SKM-1 treated with dmso at 0.1 percent for 144 hours (cell line): ENCODE measurements at regions not wholly inside any gene's neighbourhood (a gene's known extent, or its start where the extent isn't known, plus 50 kb on each side); places are given as distances from the start of the nearest gene placed in this dataset.
"Not testable (repeated sequence)": the region's sequence is repeated elsewhere in the genome, so short reads cannot be mapped to it uniquely, and the experiment has no call there.

ENCODE experiments used
- DNase-seq: peaks from one replicate; lab custom pipeline; 2025; ENCODE audit not compliant: unreplicated experiment; lab: John Stamatoyannopoulos, UW

GRCh38 chr16:66035096-66035495 is 331.4 kb upstream of the CDH5 start:
- no peak for DNase-seq

DNA sequence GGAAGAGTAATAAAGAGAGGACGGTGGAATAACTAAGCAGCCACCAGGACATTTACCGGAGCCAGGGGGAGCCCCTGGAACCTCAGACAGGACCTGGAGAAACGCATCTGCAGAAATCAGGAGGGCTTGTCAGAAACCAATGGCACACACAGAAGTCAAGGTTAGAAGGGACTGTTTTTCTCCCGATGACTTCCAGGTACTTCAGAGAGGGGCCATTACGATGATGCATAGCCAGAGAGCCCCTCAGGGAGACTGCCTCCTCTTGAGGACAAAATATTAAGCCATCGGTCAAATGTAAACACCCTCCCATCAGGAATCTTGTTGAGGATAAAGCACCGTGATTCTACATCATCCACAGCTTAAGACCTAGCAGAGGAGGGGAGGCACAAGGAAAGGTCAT is 333.6 kb upstream of the CDH5 start:
- no peak for DNase-seq

- no peak for DNase-seq
Observed at GRCh38 chr16:66030036-66030435, 336.5 kb upstream of the CDH5 start.

DNA sequence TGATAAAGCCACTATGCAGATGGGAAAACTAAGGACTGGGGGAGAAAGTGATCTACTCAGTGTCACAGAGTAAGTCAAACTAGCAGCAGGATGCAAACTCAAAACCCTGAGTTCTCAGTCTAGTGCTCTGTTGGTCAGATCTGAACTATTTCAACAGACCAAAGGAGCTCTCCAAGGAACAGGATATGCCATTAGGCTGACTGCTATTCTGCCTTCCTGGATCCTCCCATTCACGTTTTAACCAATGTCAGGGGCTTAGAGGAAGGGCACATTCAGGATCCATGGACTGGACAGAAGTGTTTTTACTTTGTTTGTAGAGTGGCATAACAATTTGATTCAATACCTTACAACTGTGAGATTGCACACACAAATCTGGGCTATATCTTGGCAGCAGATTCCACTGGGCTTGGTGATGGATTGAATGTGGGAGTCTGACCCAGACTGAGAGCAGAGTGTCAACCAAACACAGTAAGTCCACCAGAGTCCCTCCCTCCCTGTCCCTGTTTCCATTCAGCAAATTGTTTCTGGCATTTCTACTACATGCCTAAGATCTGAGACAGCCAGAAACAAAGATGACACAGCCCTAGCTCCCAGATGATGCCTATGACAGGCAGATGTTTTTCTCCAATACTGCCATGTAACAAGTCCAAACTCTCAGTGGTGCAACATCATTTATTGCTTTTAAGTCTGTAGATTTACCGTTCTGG is 337.8 kb upstream of the CDH5 start:
- no peak for DNase-seq

GRCh38 chr16:66026787-66027330 is 339.6 kb upstream of the CDH5 start:
- DNase-seq: no peak

GRCh38 chr16:66026211-66026610 is 340.3 kb upstream of the CDH5 start:
- no peak for DNase-seq

GRCh38 chr16:66025751-66026150 is 340.7 kb upstream of the CDH5 start:
- DNase-seq: no peak

GRCh38 chr16:66024567-66024966 is 341.9 kb upstream of the CDH5 start:
- DNase-seq: not testable (repeated sequence)

GRCh38 chr16:66023481-66023880 is 343.0 kb upstream of the CDH5 start:
- no peak for DNase-seq

DNA sequence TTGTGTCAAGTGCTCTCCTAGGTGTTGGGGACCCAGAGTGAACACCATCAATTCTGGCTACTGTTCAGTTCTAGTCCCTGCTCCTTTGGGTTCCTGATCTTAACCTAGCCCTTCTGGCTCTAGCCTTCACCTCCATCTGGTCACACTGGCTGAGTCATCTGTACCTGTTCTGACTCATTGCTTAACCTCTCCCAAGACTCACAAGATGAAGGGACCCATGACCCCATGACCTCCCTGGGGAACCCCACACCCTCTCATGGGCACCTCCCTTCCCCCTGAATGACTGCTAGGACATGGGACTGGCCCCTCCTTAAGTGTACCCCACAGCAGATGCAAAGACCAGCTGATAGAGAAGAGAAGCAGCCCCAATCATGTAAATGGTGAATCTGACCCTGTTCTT is 345.8 kb upstream of the CDH5 start:
- no peak for DNase-seq

DNA sequence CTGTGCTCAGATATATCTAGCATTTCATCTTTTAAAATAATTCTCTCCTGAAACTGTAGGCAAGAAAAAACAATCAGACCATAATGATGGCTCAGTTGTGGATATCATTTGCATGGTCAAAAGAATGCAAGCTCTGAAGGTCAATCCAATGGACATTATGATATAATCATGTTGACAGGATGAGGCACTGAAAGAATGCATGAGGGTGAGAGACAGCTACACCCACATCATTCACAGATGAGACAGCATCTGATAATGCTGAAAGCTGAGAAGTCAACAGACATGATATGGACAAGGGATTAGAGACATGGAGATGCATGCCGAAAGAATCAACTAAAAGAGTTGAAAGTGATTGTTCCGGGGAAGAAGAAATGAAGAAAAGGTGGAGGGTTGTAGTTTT is 346.4 kb upstream of the CDH5 start:
- no peak for DNase-seq

GRCh38 chr16:66019502-66019901 is 347.0 kb upstream of the CDH5 start:
- DNase-seq: not testable (repeated sequence)

DNA sequence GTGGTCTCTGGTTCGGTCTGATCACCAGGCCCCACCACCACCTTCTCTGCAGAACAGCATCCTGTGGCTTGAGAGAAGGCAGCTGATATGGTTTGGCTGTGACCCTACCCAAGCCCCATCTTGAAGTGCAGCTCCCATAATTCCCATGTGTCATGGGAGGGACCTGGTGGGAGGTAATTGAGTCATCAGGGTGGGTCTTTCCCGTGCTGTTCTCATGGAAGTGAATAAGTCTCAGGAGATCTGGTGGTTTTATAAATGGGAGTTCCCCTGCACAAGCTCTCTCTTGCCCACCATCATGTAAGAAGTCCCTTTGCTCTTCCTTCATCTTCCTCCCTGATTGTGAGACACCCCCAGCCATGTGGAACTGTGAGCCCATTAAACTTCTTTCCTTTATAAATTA is 352.3 kb upstream of the CDH5 start:
- DNase-seq: no peak

- DNase-seq: no peak
Observed at GRCh38 chr16:66013486-66013885, 353.0 kb upstream of the CDH5 start.

DNA sequence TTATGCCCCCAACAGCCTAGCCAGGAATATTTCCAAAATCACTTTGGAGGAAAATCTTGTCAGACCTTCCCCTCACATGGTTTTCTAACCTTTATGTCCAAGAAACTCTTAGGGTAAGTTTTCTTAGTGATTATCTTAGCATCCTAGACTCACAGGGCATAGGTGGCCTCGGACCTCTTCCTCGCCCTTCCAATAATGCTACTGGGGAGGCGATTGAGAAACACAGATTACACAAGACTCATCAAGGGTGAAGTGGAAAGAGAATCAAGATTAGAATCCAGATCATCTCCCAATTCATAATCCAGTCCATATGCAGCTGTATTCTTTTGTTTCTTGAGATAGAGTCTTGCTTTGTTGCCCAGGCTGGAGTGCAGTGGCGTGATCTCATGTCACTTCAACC is 358.4 kb upstream of the CDH5 start:
- no peak for DNase-seq

- DNase-seq: no peak
Observed at GRCh38 chr16:66007717-66008116, 358.8 kb upstream of the CDH5 start.

- no peak for DNase-seq
Observed at GRCh38 chr16:66006485-66006884, 360.0 kb upstream of the CDH5 start.

- no peak for DNase-seq
Observed at GRCh38 chr16:66004699-66005098, 361.8 kb upstream of the CDH5 start.

DNA sequence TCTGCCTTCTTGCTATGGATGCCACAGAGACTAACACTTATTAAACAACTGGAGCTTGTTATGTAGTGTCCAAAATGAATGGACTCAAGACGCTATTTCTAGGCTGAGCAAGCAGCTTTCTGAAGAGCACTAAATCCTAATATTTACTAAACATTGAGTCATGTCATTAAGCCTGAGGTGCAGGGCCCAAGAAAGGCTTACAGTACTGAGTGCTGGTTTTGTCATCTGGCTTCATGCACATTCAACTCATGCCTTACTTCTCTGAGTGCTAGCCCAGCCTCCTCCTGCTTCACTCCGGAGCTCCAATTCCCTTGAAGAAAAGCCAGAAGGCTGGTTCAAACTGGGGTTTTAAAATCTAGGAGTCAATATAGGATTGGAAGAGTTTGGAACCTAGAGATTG is 363.3 kb upstream of the CDH5 start:
- DNase-seq: no peak

DNA sequence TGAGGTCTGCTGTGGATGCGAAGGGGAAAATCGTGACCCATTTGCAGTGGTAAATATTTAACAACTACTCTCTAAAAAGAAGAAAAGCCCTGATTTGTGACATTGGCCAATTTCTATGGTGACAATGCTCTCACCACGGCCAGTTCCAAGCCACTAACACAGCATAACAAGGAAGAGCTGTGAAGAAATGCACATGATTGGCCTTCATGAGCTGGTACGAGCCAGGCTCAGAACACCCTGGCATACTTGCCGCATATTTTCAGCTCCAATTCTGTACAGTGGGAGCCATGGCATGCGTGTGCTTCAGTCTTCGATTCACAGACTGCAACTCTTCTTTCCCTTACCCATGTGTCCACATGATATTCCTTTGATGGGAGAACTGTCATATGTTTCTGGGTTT is 363.9 kb upstream of the CDH5 start:
- DNase-seq: no peak

DNA sequence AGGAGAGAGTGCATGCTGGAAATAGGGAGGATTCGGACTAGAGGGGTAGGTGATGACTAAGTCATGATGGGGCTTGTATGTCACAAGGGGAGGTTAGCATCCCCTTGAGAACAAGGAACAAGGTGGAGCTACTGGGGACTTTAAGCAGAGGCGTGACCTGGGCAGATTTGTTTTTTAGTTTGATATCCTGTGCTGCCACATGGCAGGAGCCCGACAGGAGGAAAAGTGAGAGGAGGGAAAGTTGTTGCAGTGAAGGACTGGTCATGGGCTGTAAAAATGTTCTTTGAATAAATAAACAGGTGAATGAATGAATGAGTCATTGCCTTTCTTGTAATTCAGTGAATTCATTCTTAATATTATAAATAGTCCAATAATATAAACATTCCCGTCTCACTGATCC is 365.1 kb upstream of the CDH5 start:
- DNase-seq: no peak

GRCh38 chr16:65998443-65998842 is 368.0 kb upstream of the CDH5 start:
- DNase-seq: no peak

GRCh38 chr16:65994291-65994690 is 372.2 kb upstream of the CDH5 start:
- no peak for DNase-seq
